GM19455 (cell line): ENCODE measurements at regions not wholly inside any gene's neighbourhood (a gene's known extent, or its start where the extent isn't known, plus 50 kb on each side); places are given as distances from the start of the nearest gene placed in this dataset.

ENCODE experiments used
- ATAC-seq: cut with Tn5 transposase; IDR thresholded peaks from one replicate; pipeline ENCODE4 v1.9.1; 2021; ENCODE audit not compliant: unreplicated experiment

GRCh38 chr12:98329589-98329988 lies 185.8 kb upstream of the TMPO start:
- no peak for ATAC-seq

- no peak for ATAC-seq
These were observed 182.7 kb upstream of the TMPO start for GRCh38 chr12:98332642-98333041.

GRCh38 chr12:98334768-98335167 lies 180.6 kb upstream of the TMPO start:
- ATAC-seq, result no peak

GRCh38 chr12:98341026-98341425 lies 174.4 kb upstream of the TMPO start:
- no peak for ATAC-seq

GRCh38 chr12:98341732-98342131 lies 173.7 kb upstream of the TMPO start:
- no peak for ATAC-seq

GRCh38 chr12:98343002-98343567 lies 172.3 kb upstream of the TMPO start:
- no peak for ATAC-seq

- ATAC-seq, result no peak
These were observed 171.1 kb upstream of the TMPO start for GRCh38 chr12:98344046-98344930.

- no peak for ATAC-seq
These were observed 170.0 kb upstream of the TMPO start for GRCh38 chr12:98345308-98345876.

GRCh38 chr12:98351089-98351488 lies 164.3 kb upstream of the TMPO start:
- no peak for ATAC-seq

GRCh38 chr12:98351784-98352183 lies 163.6 kb upstream of the TMPO start:
- no peak for ATAC-seq

GRCh38 chr12:98352218-98352811 lies 163.1 kb upstream of the TMPO start:
- no peak for ATAC-seq

- no peak for ATAC-seq
These were observed 162.6 kb upstream of the TMPO start for GRCh38 chr12:98352835-98353234.

GRCh38 chr12:98354520-98355035 lies 160.8 kb upstream of the TMPO start:
- ATAC-seq, result no peak

GRCh38 chr12:98355322-98355721 lies 160.1 kb upstream of the TMPO start:
- ATAC-seq, result no peak

- no peak for ATAC-seq
These were observed 159.5 kb upstream of the TMPO start for GRCh38 chr12:98355933-98356332.

GRCh38 chr12:98358144-98358543 lies 157.2 kb upstream of the TMPO start:
- no peak for ATAC-seq

- ATAC-seq, result no peak
These were observed 155.5 kb upstream of the TMPO start for GRCh38 chr12:98359856-98360255.

- no peak for ATAC-seq
These were observed 155.0 kb upstream of the TMPO start for GRCh38 chr12:98360401-98360800.

- no peak for ATAC-seq
These were observed 145.8 kb upstream of the TMPO start for GRCh38 chr12:98369581-98369980.

- ATAC-seq, result no peak
These were observed 144.4 kb upstream of the TMPO start for GRCh38 chr12:98370976-98371375.

- no peak for ATAC-seq
These were observed 144.0 kb upstream of the TMPO start for GRCh38 chr12:98371419-98371818.
